Body of pancreas (tissue), 4 donors: ENCODE measurements at regions not wholly inside any gene's neighbourhood (a gene's known extent, or its start where the extent isn't known, plus 50 kb on each side); places are given as distances from the start of the nearest gene placed in this dataset.

ENCODE experiments used
- POLR2A ChIP-seq, 3 donors: fragments of 450-650 bp; IDR thresholded peaks; one replicate each; pipeline ENCODE4 v1.6.1; 2016; ENCODE audit warnings: antibody characterized with exemption in 3 of 3, mild to moderate bottlenecking in 2 of 3
- TF ChIP-seq, protein P1 (sequence below), 7 experiments: fragments of 450-650 bp in 4 of 7; fragments of 200-600 bp in 3 of 7; sonication (generic) in 3 of 7; IDR thresholded peaks; one replicate each; pipeline ENCODE4 v1.5.1; 2016 to 2019; ENCODE audit warnings: antibody characterized with exemption in 7 of 7

DNA sequence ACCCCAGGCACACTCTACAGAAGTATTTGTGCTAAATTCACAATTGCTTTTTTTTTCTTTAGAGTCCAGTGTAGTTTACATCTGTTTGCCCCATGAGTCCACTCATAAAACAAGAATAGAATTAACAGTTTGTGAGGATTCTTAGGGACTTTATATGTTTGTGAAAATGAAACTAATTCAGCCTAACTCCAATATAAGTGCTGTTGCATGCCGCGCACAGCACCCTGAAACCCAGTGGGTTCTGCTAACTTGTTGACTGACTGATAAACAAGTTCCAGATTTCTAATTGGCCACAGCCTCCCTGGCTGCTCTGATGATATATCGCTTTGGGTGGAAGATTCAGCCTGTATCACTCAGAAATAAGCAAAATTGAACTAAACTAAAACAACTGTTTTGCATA is 561.4 kb downstream of the PKHD1 start:
- TF ChIP-seq, protein P1, sequence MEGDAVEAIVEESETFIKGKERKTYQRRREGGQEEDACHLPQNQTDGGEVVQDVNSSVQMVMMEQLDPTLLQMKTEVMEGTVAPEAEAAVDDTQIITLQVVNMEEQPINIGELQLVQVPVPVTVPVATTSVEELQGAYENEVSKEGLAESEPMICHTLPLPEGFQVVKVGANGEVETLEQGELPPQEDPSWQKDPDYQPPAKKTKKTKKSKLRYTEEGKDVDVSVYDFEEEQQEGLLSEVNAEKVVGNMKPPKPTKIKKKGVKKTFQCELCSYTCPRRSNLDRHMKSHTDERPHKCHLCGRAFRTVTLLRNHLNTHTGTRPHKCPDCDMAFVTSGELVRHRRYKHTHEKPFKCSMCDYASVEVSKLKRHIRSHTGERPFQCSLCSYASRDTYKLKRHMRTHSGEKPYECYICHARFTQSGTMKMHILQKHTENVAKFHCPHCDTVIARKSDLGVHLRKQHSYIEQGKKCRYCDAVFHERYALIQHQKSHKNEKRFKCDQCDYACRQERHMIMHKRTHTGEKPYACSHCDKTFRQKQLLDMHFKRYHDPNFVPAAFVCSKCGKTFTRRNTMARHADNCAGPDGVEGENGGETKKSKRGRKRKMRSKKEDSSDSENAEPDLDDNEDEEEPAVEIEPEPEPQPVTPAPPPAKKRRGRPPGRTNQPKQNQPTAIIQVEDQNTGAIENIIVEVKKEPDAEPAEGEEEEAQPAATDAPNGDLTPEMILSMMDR (IDR thresholded peaks at IDR 0.05): no peak
- TF ChIP-seq POLR2A (IDR thresholded peaks at IDR 0.05): no peak
